ENCODE measurements at regions not wholly inside any gene's neighbourhood (a gene's known extent, or its start where the extent isn't known, plus 50 kb on each side); places are given as distances from the start of the nearest gene placed in this dataset.

- intact Hi-C loops (cut with DNase I) = no loop called here
- DNase-seq (no peak), ATAC-seq (no peak)
- Histone ChIP-seq H3K4me1 (no peaks in the 10 kb centered on the region), H3K4me3 (no peak overlapping the region), H3K9me3 (no peaks in the 10 kb centered on the region), H3K27me3 (no peaks in the 10 kb centered on the region), H3K36me3 (replicated peaks in 1 of 2; ENCODE audit: insufficient read depth in 1 of 2, low read depth in 2 of 2) (no peaks in the 10 kb centered on the region), H3K27ac (no peak overlapping the region)
- TF ChIP-seq POLR2A (IDR thresholded peaks at IDR 0.05) (no peak), CTCF (IDR thresholded peaks at IDR 0.05) (no peak)
- WGBS, 2 donors = 89 to 90% methylated on average over 9 to 13 of the region's 14 CpGs
Observed at GRCh38 chr10:29820890-29821461, 186.2 kb upstream of the SVIL start.

GRCh38 chr10:29816801-29817558, 182.2 kb upstream of the SVIL start:
- no peak overlapping the region for H3K27ac ChIP-seq
- H3K36me3 ChIP-seq (replicated peaks in 1 of 2; ENCODE audit: insufficient read depth in 1 of 2, low read depth in 2 of 2) = no peaks in the 10 kb centered on the region
- no peak for ATAC-seq
- H3K4me3 ChIP-seq = no peak overlapping the region
- TF ChIP-seq CTCF (IDR thresholded peaks at IDR 0.05) = no peak
- no peak for TF ChIP-seq POLR2A (IDR thresholded peaks at IDR 0.05)
- no peaks in the 10 kb centered on the region for H3K27me3 ChIP-seq
- DNase-seq = no peak
- intact Hi-C loops (cut with DNase I) = no loop called here
- no peaks in the 10 kb centered on the region for H3K9me3 ChIP-seq
- WGBS, 2 donors = 87 to 89% methylated on average over 14 of the region's 14 CpGs
- H3K4me1 ChIP-seq = peaks cover 6% of the 10 kb centered on the region

GRCh38 chr10:29815572-29815971, 180.8 kb upstream of the SVIL start:
- WGBS, 2 donors = 74 to 77% methylated on average over 2 of the region's 2 CpGs
- intact Hi-C loops (cut with DNase I) = no loop called here
- Histone ChIP-seq H3K4me1 (peaks cover 20% of the 10 kb centered on the region), H3K27me3 (no peaks in the 10 kb centered on the region), H3K9me3 (no peaks in the 10 kb centered on the region), H3K36me3 (replicated peaks in 1 of 2; ENCODE audit: insufficient read depth in 1 of 2, low read depth in 2 of 2) (no peaks in the 10 kb centered on the region), H3K27ac (no peak overlapping the region), H3K4me3 (no peak overlapping the region)
- no peak for DNase-seq
- ATAC-seq = no peak
- TF ChIP-seq POLR2A (IDR thresholded peaks at IDR 0.05) = no peak
- TF ChIP-seq CTCF (IDR thresholded peaks at IDR 0.05) = no peak

GRCh38 chr10:29811751-29812427, 177.1 kb upstream of the SVIL start:
- ATAC-seq (peak; percentile 84), DNase-seq (peak; percentile 66 to 74 (median 68))
- no peaks in the 10 kb centered on the region for H3K9me3 ChIP-seq
- peaks cover 27% of the 10 kb centered on the region for H3K4me1 ChIP-seq
- 0 to 2% methylated on average over 5 of the region's 5 CpGs for WGBS, 2 donors
- no peaks in the 10 kb centered on the region for H3K36me3 ChIP-seq (replicated peaks in 1 of 2; ENCODE audit: insufficient read depth in 1 of 2, low read depth in 2 of 2)
- H3K4me3 ChIP-seq = no peak overlapping the region
- intact Hi-C loops (cut with DNase I) = no loop called here
- peak overlapping the region; percentile 62 to 80 (median 72) for H3K27ac ChIP-seq
- TF ChIP-seq CTCF (IDR thresholded peaks at IDR 0.05) (no peak), POLR2A (IDR thresholded peaks at IDR 0.05) (no peak)
- no peaks in the 10 kb centered on the region for H3K27me3 ChIP-seq
